Naive thymus-derived CD4-positive, alpha-beta T cell (primary cell): ENCODE measurements at regions not wholly inside any gene's neighbourhood (a gene's known extent, or its start where the extent isn't known, plus 50 kb on each side); places are given as distances from the start of the nearest gene placed in this dataset.

ENCODE experiments used
- ATAC-seq: fragments of 150-1000 bp; cut with Tn5 transposase; 2 replicates; pipeline ENCODE4 v1.10.0; 2021; ENCODE audit warnings: mild to moderate bottlenecking, moderate library complexity
- CTCF ChIA-PET: fragments of 350-600 bp; sonication (Branson Sonifier 250); formaldehyde crosslinking; loops from one replicate; lab custom pipeline; 2021; ENCODE audit warnings: antibody characterized with exemption; lab: Charles Lee
- POLR2A ChIA-PET: fragments of 350-600 bp; sonication (Branson Sonifier 250); formaldehyde crosslinking; loops from one replicate; lab custom pipeline; 2021; ENCODE audit warnings: antibody characterized with exemption, inconsistent platforms; lab: Charles Lee
- DNase-seq, 9 donors: peaks; one replicate each; pipeline versions ENCODE4 v3.0.0 to v3.0.0-alpha.2; 2020 to 2022; ENCODE audit warnings: mixed read lengths in 1 of 9
- H3K27ac ChIP-seq: one replicate; pipeline ENCODE4 v1.7.0; 2013; ENCODE audit warnings: mild to moderate bottlenecking, low read depth, low read length, moderate library complexity
- H3K27me3 ChIP-seq, 2 donors: one replicate each; pipeline ENCODE4 v1.7.0; 2013; ENCODE audit warnings: low read length in 2 of 2, mild to moderate bottlenecking in 2 of 2, moderate library complexity in 2 of 2; ENCODE audit not compliant: control insufficient read depth in 2 of 2, insufficient read depth in 2 of 2
- H3K36me3 ChIP-seq, 3 experiments: 1 replicate in 2 of 3; 2 replicates in 1 of 3; pipeline ENCODE4 v1.7.0; 2013; ENCODE audit warnings: low read length in 3 of 3, mild to moderate bottlenecking in 3 of 3, moderate library complexity in 1 of 3; ENCODE audit not compliant: insufficient read depth in 3 of 3, control insufficient read depth in 2 of 3
- H3K4me1 ChIP-seq, 2 donors: one replicate each; pipeline ENCODE4 v1.7.0; 2013; ENCODE audit warnings: low read length in 2 of 2, mild to moderate bottlenecking in 2 of 2, moderate library complexity in 1 of 2; ENCODE audit not compliant: control insufficient read depth in 2 of 2, insufficient read depth in 2 of 2
- H3K4me3 ChIP-seq: 2 replicates; pipeline ENCODE4 v1.7.0; 2013; ENCODE audit warnings: mild to moderate bottlenecking, low read length
- H3K9me3 ChIP-seq, 3 experiments: 1 replicate in 2 of 3; 2 replicates in 1 of 3; pipeline ENCODE4 v1.7.0; 2013; ENCODE audit warnings: low read length in 3 of 3; ENCODE audit not compliant: control insufficient read depth in 2 of 3
- H3K27ac Mint-ChIP-seq, 9 donors: one replicate each; pipeline ENCODE4 v1.8.0; 2020 to 2022; ENCODE audit warnings: mixed read lengths in 9 of 9, mild to moderate bottlenecking in 8 of 9, moderate library complexity in 5 of 9, inconsistent platforms in 2 of 9
- H3K27me3 Mint-ChIP-seq, 5 donors: one replicate each; pipeline ENCODE4 v1.8.0; 2021 to 2022; ENCODE audit warnings: mixed read lengths in 5 of 5, mild to moderate bottlenecking in 1 of 5
- H3K36me3 Mint-ChIP-seq, 5 donors: one replicate each; pipeline ENCODE4 v1.8.0; 2020 to 2022; ENCODE audit warnings: mixed read lengths in 5 of 5, mild to moderate bottlenecking in 3 of 5, inconsistent platforms in 1 of 5
- H3K4me1 Mint-ChIP-seq, 7 donors: one replicate each; pipeline ENCODE4 v1.8.0; 2020 to 2022; ENCODE audit warnings: mixed read lengths in 7 of 7, mild to moderate bottlenecking in 3 of 7, inconsistent platforms in 1 of 7
- H3K4me3 Mint-ChIP-seq, 10 donors: one replicate each; pipeline ENCODE4 v1.8.0; 2020 to 2022; ENCODE audit warnings: mild to moderate bottlenecking in 10 of 10, mixed read lengths in 10 of 10, moderate library complexity in 6 of 10, inconsistent platforms in 2 of 10
- H3K9me3 Mint-ChIP-seq, 11 donors: one replicate each; pipeline ENCODE4 v1.8.0; 2020 to 2022; ENCODE audit warnings: mixed read lengths in 11 of 11, mild to moderate bottlenecking in 4 of 11, inconsistent platforms in 1 of 11, moderate library complexity in 1 of 11
- intact Hi-C, 2 donors: fragments of 100-400 bp; cut with micrococcal nuclease; formaldehyde crosslinking; loops; one replicate each; pipeline ENCODE4 v1.15.1; 2023

GRCh38 chr9:6703898-6704639 lies 53.7 kb upstream of the KDM4C start:
- Histone ChIP-seq H3K27me3 (no peaks in the 10 kb centered on the region), H3K36me3 (peaks cover 0 to 6% (median 0%) of the 10 kb centered on the region in 3 experiments), H3K4me3 (peak overlapping the region; percentile 98), H3K27ac (peak overlapping the region; percentile 97), H3K4me1 (no peaks in the 10 kb centered on the region), H3K9me3 (no peaks in the 10 kb centered on the region)
- Mint-ChIP-seq H3K4me3 (peak overlapping the region; percentile 82 to 98 (median 95)), H3K9me3 (peaks cover 0 to 6% (median 3%) of the 10 kb centered on the region in 11 donors), H3K36me3 (peaks cover 0 to 4% (median 0%) of the 10 kb centered on the region in 5 donors), H3K27me3 (peaks cover 0 to 3% (median 0%) of the 10 kb centered on the region in 5 donors), H3K4me1 (peaks cover 3 to 15% (median 6%) of the 10 kb centered on the region in 7 donors), H3K27ac (peak overlapping the region; percentile 91 to 98 (median 93))
- DNase-seq = peak; percentile 70 to 86 (median 77)
- CTCF ChIA-PET = interaction anchor here (0.6 kb wide), 3 partner anchors 58 to 682 kb away, joined by 3 to 4 read pairs (median 4); no protein-coding TSS in a partner anchor
- intact Hi-C loops = loop anchor here (1.0 to 5.0 kb wide), 6 partner anchors 12 to 697 kb away; partner anchors contain the start of genes KDM4C (in 2 of the 2) and UHRF2 (in 2 of the 2)
- POLR2A ChIA-PET = interaction anchor here (0.7 to 4.4 kb wide), 8 partner anchors 12 to 291 kb away, joined by 3 to 60 read pairs (median 8); partner anchors contain the start of genes KDM4C and UHRF2
- ATAC-seq = peak; percentile 90

- no peak for ATAC-seq
- ChIA-PET POLR2A (interaction anchor here (1.9 to 4.4 kb wide), 4 partner anchors 13 to 55 kb away, joined by 11 to 60 read pairs (median 16); partner anchors contain the start of gene KDM4C), CTCF (no interaction called here)
- H3K36me3 Mint-ChIP-seq = peaks cover 0 to 2% (median 0%) of the 10 kb centered on the region in 5 donors
- H3K9me3 ChIP-seq = no peaks in the 10 kb centered on the region
- H3K4me1 Mint-ChIP-seq = peaks cover 3 to 15% (median 6%) of the 10 kb centered on the region in 7 donors
- intact Hi-C loops = loop anchor here (5.0 kb wide), 2 partner anchors 290 to 695 kb away; partner anchors contain the start of gene UHRF2 (in 1 of the 2)
- no peak overlapping the region for H3K4me3 ChIP-seq
- H3K9me3 Mint-ChIP-seq = peaks cover 0 to 3% (median 0%) of the 10 kb centered on the region in 11 donors
- no peak for DNase-seq
- H3K4me1 ChIP-seq = no peaks in the 10 kb centered on the region
- no peaks in the 10 kb centered on the region for H3K27me3 ChIP-seq
- peaks cover 0 to 6% (median 0%) of the 10 kb centered on the region in 3 experiments for H3K36me3 ChIP-seq
- H3K27me3 Mint-ChIP-seq = peaks cover 0 to 3% (median 0%) of the 10 kb centered on the region in 5 donors
- H3K27ac Mint-ChIP-seq = peak overlapping the region in 8 of 9 donors; percentile 9 to 97 (median 86)
- peak overlapping the region; percentile 97 for H3K27ac ChIP-seq
- peak overlapping the region; percentile 82 to 98 (median 95) for H3K4me3 Mint-ChIP-seq
Observed at GRCh38 chr9:6702707-6703106, 55.1 kb upstream of the KDM4C start.

- no peaks in the 10 kb centered on the region for H3K36me3 Mint-ChIP-seq
- no peaks in the 10 kb centered on the region for H3K27me3 Mint-ChIP-seq
- ATAC-seq (no peak), DNase-seq (no peak)
- H3K27ac ChIP-seq = no peak overlapping the region
- no peaks in the 10 kb centered on the region for H3K27me3 ChIP-seq
- no peaks in the 10 kb centered on the region for H3K36me3 ChIP-seq
- H3K4me3 ChIP-seq = no peak overlapping the region
- no peak overlapping the region for H3K4me3 Mint-ChIP-seq
- no peaks in the 10 kb centered on the region for H3K4me1 ChIP-seq
- ChIA-PET POLR2A (interaction anchor here (0.5 kb wide), 1 partner anchor 15 kb away, joined by 3 read pairs; no protein-coding TSS in a partner anchor), CTCF (no interaction called here)
- H3K4me1 Mint-ChIP-seq = no peaks in the 10 kb centered on the region
- intact Hi-C loops = no loop called here
- H3K9me3 ChIP-seq = no peaks in the 10 kb centered on the region
- H3K27ac Mint-ChIP-seq = no peak overlapping the region
- H3K9me3 Mint-ChIP-seq = no peaks in the 10 kb centered on the region
Observed at GRCh38 chr9:6696178-6696577, 50.6 kb upstream of the GLDC start.

- no peaks in the 10 kb centered on the region for H3K36me3 Mint-ChIP-seq
- no peaks in the 10 kb centered on the region for H3K27me3 ChIP-seq
- H3K27me3 Mint-ChIP-seq = no peaks in the 10 kb centered on the region
- ChIA-PET CTCF (no interaction called here), POLR2A (no interaction called here)
- DNase-seq = no peak
- H3K27ac ChIP-seq = no peak overlapping the region
- H3K27ac Mint-ChIP-seq = no peak overlapping the region
- H3K9me3 Mint-ChIP-seq = no peaks in the 10 kb centered on the region
- no peaks in the 10 kb centered on the region for H3K9me3 ChIP-seq
- no peak overlapping the region for H3K4me3 ChIP-seq
- H3K4me3 Mint-ChIP-seq = no peak overlapping the region
- no peaks in the 10 kb centered on the region for H3K36me3 ChIP-seq
- no peak for ATAC-seq
- no peaks in the 10 kb centered on the region for H3K4me1 ChIP-seq
- H3K4me1 Mint-ChIP-seq = peaks cover 0 to 1% (median 0%) of the 10 kb centered on the region in 7 donors
- intact Hi-C loops = no loop called here
Observed at GRCh38 chr9:6695121-6695814, 49.7 kb upstream of the GLDC start.
